ENCODE measurements at regions not wholly inside any gene's neighbourhood (a gene's known extent, or its start where the extent isn't known, plus 50 kb on each side); places are given as distances from the start of the nearest gene placed in this dataset.

- CTCF ChIA-PET, result no interaction called here
- Mint-ChIP-seq H3K27ac (no peak overlapping the region), H3K9me3 (ENCODE audit: insufficient read depth) (peaks cover 2% of the 10 kb centered on the region), H3K4me3 (no peak overlapping the region), H3K27me3 (peaks cover 36% of the 10 kb centered on the region), H3K4me1 (no peaks in the 10 kb centered on the region)
- no peaks in the 10 kb centered on the region for H4K20me1 ChIP-seq (ENCODE audit: control insufficient read depth, insufficient read depth, low read length, poor library complexity, severe bottlenecking)
- H3K79me2 ChIP-seq (ENCODE audit: control insufficient read depth, insufficient read depth, low read length), result no peaks in the 10 kb centered on the region
- DNase-seq (no peak), ATAC-seq (ENCODE audit: low read depth) (no peak)
- no peaks in the 10 kb centered on the region for H3K4me1 ChIP-seq (ENCODE audit: control insufficient read depth in 2 of 2, insufficient read depth in 2 of 2, low read length in 2 of 2)
- H3K27ac ChIP-seq (ENCODE audit: low read length in 2 of 2), result no peak overlapping the region
- no peak overlapping the region for H2AFZ ChIP-seq (ENCODE audit: insufficient read depth, low read depth, low read length, poor library complexity, severe bottlenecking)
- no peaks in the 10 kb centered on the region for H3K36me3 ChIP-seq (replicated peaks in 1 of 2; ENCODE audit: control extremely low read depth in 1 of 2, control insufficient read depth in 1 of 2, extremely low read depth in 1 of 2, insufficient read depth in 2 of 2, low read length in 1 of 2)
- H3K9me3 ChIP-seq (ENCODE audit: control extremely low read depth in 1 of 3, control insufficient read depth in 2 of 3, insufficient read depth in 1 of 3, low read length in 2 of 3), result peaks cover 0 to 11% (median 0%) of the 10 kb centered on the region in 3 donors
- no peak overlapping the region for H3K4me3 ChIP-seq (ENCODE audit: control extremely low read depth in 1 of 5, extremely low read depth in 1 of 5, insufficient read depth in 1 of 5, low read depth in 2 of 5, low read length in 4 of 5)
- no peak overlapping the region for H3K4me2 ChIP-seq (replicated peaks; ENCODE audit: low read depth, low read length, poor library complexity, severe bottlenecking)
- no peak overlapping the region for H3K9ac ChIP-seq (ENCODE audit: low read length)
- WGBS (ENCODE audit: insufficient coverage), result 53% methylated on average over 2 of the region's 6 CpGs
- intact Hi-C loops (cut with micrococcal nuclease), result no loop called here
- TF ChIP-seq EZH2 (IDR thresholded peaks at IDR 0.05; ENCODE audit: borderline replicate concordance, insufficient read depth, low read depth, low read length, poor library complexity, severe bottlenecking), result no peak
- TF ChIP-seq, protein P1, sequence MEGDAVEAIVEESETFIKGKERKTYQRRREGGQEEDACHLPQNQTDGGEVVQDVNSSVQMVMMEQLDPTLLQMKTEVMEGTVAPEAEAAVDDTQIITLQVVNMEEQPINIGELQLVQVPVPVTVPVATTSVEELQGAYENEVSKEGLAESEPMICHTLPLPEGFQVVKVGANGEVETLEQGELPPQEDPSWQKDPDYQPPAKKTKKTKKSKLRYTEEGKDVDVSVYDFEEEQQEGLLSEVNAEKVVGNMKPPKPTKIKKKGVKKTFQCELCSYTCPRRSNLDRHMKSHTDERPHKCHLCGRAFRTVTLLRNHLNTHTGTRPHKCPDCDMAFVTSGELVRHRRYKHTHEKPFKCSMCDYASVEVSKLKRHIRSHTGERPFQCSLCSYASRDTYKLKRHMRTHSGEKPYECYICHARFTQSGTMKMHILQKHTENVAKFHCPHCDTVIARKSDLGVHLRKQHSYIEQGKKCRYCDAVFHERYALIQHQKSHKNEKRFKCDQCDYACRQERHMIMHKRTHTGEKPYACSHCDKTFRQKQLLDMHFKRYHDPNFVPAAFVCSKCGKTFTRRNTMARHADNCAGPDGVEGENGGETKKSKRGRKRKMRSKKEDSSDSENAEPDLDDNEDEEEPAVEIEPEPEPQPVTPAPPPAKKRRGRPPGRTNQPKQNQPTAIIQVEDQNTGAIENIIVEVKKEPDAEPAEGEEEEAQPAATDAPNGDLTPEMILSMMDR (IDR thresholded peaks at IDR 0.05), result no peak
- POLR2A ChIA-PET, result no interaction called here
- H3K27me3 ChIP-seq (replicated peaks in 1 of 4; ENCODE audit: control extremely low read depth in 1 of 4, control insufficient read depth in 3 of 4, insufficient read depth in 4 of 4, low read length in 3 of 4), result peaks cover 0 to 18% (median 2%) of the 10 kb centered on the region in 4 experiments
These were observed 211.8 kb upstream of the ZC3H12A start for GRCh38 chr1:37262439-37263170.

DNA sequence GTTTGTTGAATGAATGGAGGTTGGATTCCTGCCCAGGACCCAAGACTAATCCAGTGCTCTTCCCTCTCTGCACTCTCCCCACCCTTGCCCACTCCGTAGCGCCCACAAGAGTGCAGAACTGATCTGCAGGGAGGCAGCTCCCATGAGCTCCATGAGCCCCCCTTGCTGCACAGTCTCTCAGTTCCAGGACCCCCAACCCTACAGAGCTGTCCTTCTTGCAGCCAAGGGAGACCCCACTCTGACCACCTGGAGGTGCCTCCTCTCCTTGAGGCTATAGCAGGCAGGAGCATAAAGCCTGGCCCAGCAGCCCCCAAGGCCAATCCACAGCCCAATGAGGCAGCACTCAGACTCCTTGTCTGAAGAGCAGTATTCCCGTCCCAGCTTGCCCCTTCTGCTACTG lies 209.2 kb upstream of the ZC3H12A start:
- peaks cover 21% of the 10 kb centered on the region for H3K27me3 Mint-ChIP-seq

More for the DNA sequence above, 209.2 kb upstream of the ZC3H12A start:
- Mint-ChIP-seq H3K9me3 (ENCODE audit: insufficient read depth) (peaks cover 2% of the 10 kb centered on the region), H3K27ac (no peak overlapping the region), H3K4me3 (no peak overlapping the region), H3K4me1 (no peaks in the 10 kb centered on the region)
- no peaks in the 10 kb centered on the region for H3K36me3 ChIP-seq (replicated peaks in 1 of 2; ENCODE audit: control extremely low read depth in 1 of 2, control insufficient read depth in 1 of 2, extremely low read depth in 1 of 2, insufficient read depth in 2 of 2, low read length in 1 of 2)
- DNase-seq (no peak), ATAC-seq (ENCODE audit: low read depth) (no peak)
- H3K79me2 ChIP-seq (ENCODE audit: control insufficient read depth, insufficient read depth, low read length), result no peaks in the 10 kb centered on the region
- 54% methylated on average over 3 of the region's 3 CpGs for WGBS (ENCODE audit: insufficient coverage)
- peaks cover 0 to 6% (median 2%) of the 10 kb centered on the region in 4 experiments for H3K27me3 ChIP-seq (replicated peaks in 1 of 4; ENCODE audit: control extremely low read depth in 1 of 4, control insufficient read depth in 3 of 4, insufficient read depth in 4 of 4, low read length in 3 of 4)
- TF ChIP-seq, protein P1 (IDR thresholded peaks at IDR 0.05), result no peak
- no peak for TF ChIP-seq EZH2 (IDR thresholded peaks at IDR 0.05; ENCODE audit: borderline replicate concordance, insufficient read depth, low read depth, low read length, poor library complexity, severe bottlenecking)
- H3K4me1 ChIP-seq (ENCODE audit: control insufficient read depth in 2 of 2, insufficient read depth in 2 of 2, low read length in 2 of 2), result no peaks in the 10 kb centered on the region
- CTCF ChIA-PET, result no interaction called here
- H3K9me3 ChIP-seq (ENCODE audit: control extremely low read depth in 1 of 3, control insufficient read depth in 2 of 3, insufficient read depth in 1 of 3, low read length in 2 of 3), result peaks cover 0 to 11% (median 0%) of the 10 kb centered on the region in 3 donors
- POLR2A ChIA-PET, result no interaction called here
- H3K27ac ChIP-seq (ENCODE audit: low read length in 2 of 2), result no peak overlapping the region
- intact Hi-C loops (cut with micrococcal nuclease), result no loop called here
- no peak overlapping the region for H2AFZ ChIP-seq (ENCODE audit: insufficient read depth, low read depth, low read length, poor library complexity, severe bottlenecking)
- no peak overlapping the region for H3K4me2 ChIP-seq (replicated peaks; ENCODE audit: low read depth, low read length, poor library complexity, severe bottlenecking)
- no peak overlapping the region for H3K9ac ChIP-seq (ENCODE audit: low read length)
- no peaks in the 10 kb centered on the region for H4K20me1 ChIP-seq (ENCODE audit: control insufficient read depth, insufficient read depth, low read length, poor library complexity, severe bottlenecking)
- no peak overlapping the region for H3K4me3 ChIP-seq (ENCODE audit: control extremely low read depth in 1 of 5, extremely low read depth in 1 of 5, insufficient read depth in 1 of 5, low read depth in 2 of 5, low read length in 4 of 5)
